Medulla oblongata (tissue), 1 donor: ENCODE measurements at regions not wholly inside any gene's neighbourhood (a gene's known extent, or its start where the extent isn't known, plus 50 kb on each side); places are given as distances from the start of the nearest gene placed in this dataset.

Source experiments
- DNase-seq: peaks from one replicate; pipeline ENCODE4 v3.0.0-alpha.2; 2015; ENCODE audit errors: extremely low spot score

- no peak for DNase-seq
Measured at GRCh38 chr9:99750526-99750925, 71.2 kb upstream of the NR4A3 start.

- no peak for DNase-seq
Measured at GRCh38 chr9:99752417-99753109, 69.1 kb upstream of the NR4A3 start.

DNA sequence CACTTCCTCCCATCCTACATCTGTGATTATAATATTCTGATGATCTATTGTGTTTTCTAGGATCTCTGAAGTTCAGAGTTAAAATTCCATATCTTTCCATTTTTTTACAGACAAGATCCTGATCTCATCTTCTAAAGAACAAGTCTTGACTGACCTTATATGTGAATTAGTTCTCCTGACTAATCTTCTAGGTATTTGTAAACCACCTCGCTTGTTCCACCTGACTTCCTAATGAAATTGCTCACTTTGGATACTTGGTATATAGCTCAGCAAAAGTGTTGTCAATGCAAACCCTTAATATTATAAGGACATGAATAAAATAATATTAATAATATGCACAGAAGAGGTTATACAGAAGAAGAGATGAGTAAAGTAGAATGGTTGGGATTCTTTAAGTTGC is 68.2 kb upstream of the NR4A3 start:
- no peak for DNase-seq

- DNase-seq: no peak
Measured at GRCh38 chr9:99760421-99760820, 61.3 kb upstream of the NR4A3 start.

DNA sequence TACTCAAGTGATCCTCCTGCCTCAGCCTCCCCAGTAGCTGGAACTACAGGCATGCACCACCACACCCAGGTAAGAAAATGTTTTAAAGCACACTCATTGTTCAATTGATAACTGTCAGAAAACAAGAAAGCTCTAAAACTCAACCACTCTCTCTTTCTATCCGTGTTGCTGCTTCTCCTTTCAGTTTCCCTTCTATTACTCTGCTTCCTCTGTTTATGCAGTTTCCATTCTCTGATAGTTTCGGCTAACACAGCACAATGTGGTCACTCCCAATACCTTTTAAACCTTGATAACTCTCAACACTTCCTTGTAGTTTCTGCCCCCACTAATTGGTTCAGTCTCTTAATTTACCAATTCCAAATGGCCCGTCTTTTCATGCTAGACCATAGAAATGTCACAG is 59.2 kb upstream of the NR4A3 start:
- DNase-seq: peak; percentile 55
